NT2/D1 (cell line): ENCODE measurements at regions not wholly inside any gene's neighbourhood (a gene's known extent, or its start where the extent isn't known, plus 50 kb on each side); places are given as distances from the start of the nearest gene placed in this dataset.

Source experiments
- DNase-seq: peaks from one replicate; pipeline ENCODE4 v3.0.0-alpha.2; 2011; ENCODE audit warnings: low read depth, low spot score
- H3K27me3 ChIP-seq: 2 replicates; pipeline ENCODE4 v1.6.0; 2011; ENCODE audit warnings: mild to moderate bottlenecking; ENCODE audit not compliant: insufficient read length, insufficient read depth
- H3K36me3 ChIP-seq: 2 replicates; pipeline ENCODE4 v1.6.1; 2011; ENCODE audit warnings: mild to moderate bottlenecking, low read length, mixed read lengths; ENCODE audit not compliant: insufficient read depth, insufficient read length
- H3K4me1 ChIP-seq: 2 replicates; pipeline ENCODE4 v1.5.1; 2011; ENCODE audit not compliant: insufficient read depth, insufficient read length
- H3K4me3 ChIP-seq: 2 replicates; pipeline ENCODE4 v1.5.1; 2011; ENCODE audit warnings: low read depth; ENCODE audit not compliant: insufficient read length
- H3K9ac ChIP-seq: 2 replicates; pipeline ENCODE4 v1.6.0; 2011; ENCODE audit warnings: low read depth; ENCODE audit not compliant: insufficient read length
- H3K9me3 ChIP-seq: 2 replicates; pipeline ENCODE4 v1.5.1; 2011; ENCODE audit warnings: mild to moderate bottlenecking, low read length; ENCODE audit not compliant: insufficient read depth
- SUZ12 ChIP-seq: IDR thresholded peaks from 2 replicates; pipeline ENCODE4 v1.6.1; 2011; ENCODE audit not compliant: insufficient read length, insufficient read depth; ENCODE audit errors: extremely low read depth
- YY1 ChIP-seq: IDR thresholded peaks from 2 replicates; pipeline ENCODE4 v1.6.1; 2011; ENCODE audit not compliant: insufficient read length, insufficient read depth
- ZNF274 ChIP-seq: IDR thresholded peaks from 2 replicates; pipeline ENCODE4 v1.6.1; 2011; ENCODE audit warnings: mild to moderate bottlenecking, low read depth, low read length

DNA sequence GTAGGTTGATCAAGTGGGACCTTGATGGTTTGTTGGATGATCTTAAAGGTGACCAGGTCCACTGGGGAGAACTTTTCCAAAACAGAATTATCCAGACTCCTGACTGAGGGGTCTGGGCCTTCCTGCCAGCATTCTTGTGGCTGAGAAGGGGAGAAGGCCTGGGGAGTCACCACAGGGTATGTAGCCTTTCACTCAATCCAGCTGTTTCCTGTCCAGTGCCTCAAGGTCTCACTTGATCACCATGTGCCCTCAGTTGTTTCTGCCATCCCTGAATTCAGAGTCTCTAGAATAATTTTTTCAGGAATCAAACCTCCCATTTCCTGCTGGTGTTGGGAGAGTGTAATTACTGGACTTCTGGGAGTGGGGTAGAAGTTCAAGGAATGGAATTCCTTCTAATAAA is 54.4 kb upstream of the TANC1 start:
- peaks cover 5% of the 10 kb centered on the region; the same call in 1 of the 2 replicates for H3K9me3 ChIP-seq
- no peak overlapping the region for H3K4me3 ChIP-seq
- TF ChIP-seq ZNF274, result no peak
- DNase-seq, result no peak
- H3K4me1 ChIP-seq, result peaks cover 7% of the 10 kb centered on the region
- no peak overlapping the region for H3K9ac ChIP-seq
- no peaks in the 10 kb centered on the region for H3K36me3 ChIP-seq
- no peaks in the 10 kb centered on the region for H3K27me3 ChIP-seq

DNA sequence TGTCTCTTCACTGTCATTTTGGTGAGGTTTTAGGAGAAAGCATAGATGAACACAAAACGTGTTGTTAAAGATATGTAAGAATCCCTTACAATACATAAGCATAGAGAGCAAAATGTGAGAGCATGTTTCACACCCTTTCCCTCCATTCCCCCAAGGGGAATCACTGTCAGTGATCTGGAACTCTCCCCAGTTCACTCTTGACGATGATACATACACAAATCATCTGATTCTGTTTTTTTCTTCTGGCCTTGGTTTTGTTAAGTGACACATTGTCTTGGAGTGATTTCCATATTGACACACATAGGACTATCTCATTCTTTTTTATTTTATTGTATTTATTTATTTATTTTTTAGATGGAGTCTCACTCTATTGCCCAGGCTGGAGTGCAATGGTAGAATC is 53.7 kb upstream of the TANC1 start:
- DNase-seq, result no peak
- peaks cover 7% of the 10 kb centered on the region for H3K4me1 ChIP-seq
- H3K27me3 ChIP-seq, result no peaks in the 10 kb centered on the region
- no peaks in the 10 kb centered on the region for H3K36me3 ChIP-seq
- TF ChIP-seq YY1, result no peak
- TF ChIP-seq ZNF274, result no peak
- peaks cover 12% of the 10 kb centered on the region for H3K9me3 ChIP-seq
- no peak overlapping the region for H3K4me3 ChIP-seq
- H3K9ac ChIP-seq, result no peak overlapping the region

DNA sequence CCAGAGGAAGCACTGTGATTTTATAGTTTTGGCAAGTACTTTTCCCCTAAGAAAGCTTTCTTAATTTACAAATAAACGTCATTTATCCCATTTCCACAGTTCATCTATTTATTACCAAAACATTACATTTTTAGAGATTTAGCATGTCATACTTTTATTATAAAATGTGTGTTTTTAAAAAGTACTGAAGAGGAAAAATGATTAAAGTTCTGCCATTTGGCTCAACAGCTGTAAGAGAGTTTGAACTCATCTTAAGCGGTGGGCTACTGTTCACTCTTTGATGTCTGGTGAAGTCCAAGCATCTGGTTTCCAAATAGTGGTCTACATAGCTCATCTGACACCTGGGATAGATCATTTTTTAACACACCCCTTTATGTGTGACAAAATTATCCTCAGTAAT is 51.3 kb upstream of the TANC1 start:
- H3K4me1 ChIP-seq, result peaks cover 9% of the 10 kb centered on the region
- no peak for DNase-seq
- H3K27me3 ChIP-seq, result no peaks in the 10 kb centered on the region
- H3K9ac ChIP-seq, result no peak overlapping the region
- TF ChIP-seq YY1 (no peak), ZNF274 (no peak)
- peaks cover 20% of the 10 kb centered on the region for H3K9me3 ChIP-seq
- no peak overlapping the region for H3K4me3 ChIP-seq
- H3K36me3 ChIP-seq, result no peaks in the 10 kb centered on the region

DNA sequence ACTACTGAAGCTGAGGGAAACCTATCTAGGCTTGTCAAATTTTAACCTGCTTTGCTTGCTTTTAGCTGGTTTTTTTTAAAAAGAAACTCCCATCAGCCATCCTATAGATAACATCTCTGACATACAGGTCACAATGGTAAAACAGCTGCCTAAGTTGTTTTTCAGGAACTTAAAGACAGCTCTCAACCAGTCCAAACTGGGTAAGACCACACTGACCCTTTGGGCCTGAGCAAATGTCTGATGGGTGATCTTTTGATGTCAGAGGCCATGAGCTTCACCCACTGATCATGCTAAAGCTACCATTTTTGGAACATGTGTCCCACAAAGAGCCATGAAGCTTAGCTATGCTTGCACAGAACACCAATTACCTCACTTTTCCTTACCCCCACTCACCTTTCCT is 50.0 kb upstream of the TANC1 start:
- Histone ChIP-seq H3K36me3 (no peaks in the 10 kb centered on the region), H3K4me1 (peaks cover 9% of the 10 kb centered on the region), H3K9me3 (peaks cover 23% of the 10 kb centered on the region), H3K4me3 (no peak overlapping the region), H3K9ac (no peak overlapping the region), H3K27me3 (no peaks in the 10 kb centered on the region)
- TF ChIP-seq SUZ12 (no peak), YY1 (no peak), ZNF274 (no peak)
- DNase-seq, result no peak
